CD8-positive, alpha-beta memory T cell (primary cell): ENCODE measurements at regions not wholly inside any gene's neighbourhood (a gene's known extent, or its start where the extent isn't known, plus 50 kb on each side); places are given as distances from the start of the nearest gene placed in this dataset.
"Not testable (repeated sequence)": the region's sequence is repeated elsewhere in the genome, so short reads cannot be mapped to it uniquely, and the experiment has no call there.

Source experiments
- CTCF ChIA-PET: fragments of 350-600 bp; sonication (Branson Sonifier 250); formaldehyde crosslinking; loops from one replicate; lab custom pipeline; 2021; ENCODE audit warnings: antibody characterized with exemption; lab: Charles Lee
- POLR2A ChIA-PET: fragments of 350-600 bp; sonication (Branson Sonifier 250); formaldehyde crosslinking; loops from one replicate; lab custom pipeline; 2021; ENCODE audit warnings: antibody characterized with exemption; lab: Charles Lee
- DNase-seq, 5 donors: peaks; one replicate each; pipeline versions ENCODE4 v3.0.0 to v3.0.0-alpha.2; 2020 to 2022; ENCODE audit warnings: mixed read lengths in 1 of 5
- H3K27ac ChIP-seq: one replicate; pipeline ENCODE4 v1.7.0; 2013; ENCODE audit warnings: low read depth, mild to moderate bottlenecking, low read length, moderate library complexity
- H3K27me3 ChIP-seq: 2 replicates; pipeline ENCODE4 v1.7.0; 2013; ENCODE audit warnings: low read length, mild to moderate bottlenecking; ENCODE audit not compliant: insufficient read depth, poor library complexity, severe bottlenecking
- H3K36me3 ChIP-seq: 2 replicates; pipeline ENCODE4 v1.7.0; 2013; ENCODE audit warnings: mild to moderate bottlenecking, low read length, moderate library complexity; ENCODE audit not compliant: insufficient read depth
- H3K4me1 ChIP-seq: 2 replicates; pipeline ENCODE4 v1.7.0; 2013; ENCODE audit warnings: mild to moderate bottlenecking, low read length, moderate library complexity; ENCODE audit not compliant: insufficient read depth
- H3K4me3 ChIP-seq: 2 replicates; pipeline ENCODE4 v1.7.0; 2013; ENCODE audit warnings: mild to moderate bottlenecking, low read length
- H3K9me3 ChIP-seq: 2 replicates; pipeline ENCODE4 v1.7.0; 2013; ENCODE audit warnings: mild to moderate bottlenecking, low read length
- H3K27ac Mint-ChIP-seq, 8 donors: one replicate each; pipeline ENCODE4 v1.8.0; 2020 to 2021; ENCODE audit warnings: mixed read lengths in 8 of 8, mild to moderate bottlenecking in 6 of 8, inconsistent platforms in 3 of 8, moderate library complexity in 3 of 8
- H3K27me3 Mint-ChIP-seq, 2 donors: one replicate each; pipeline ENCODE4 v1.8.0; 2020 to 2021; ENCODE audit warnings: mixed read lengths in 2 of 2, mild to moderate bottlenecking in 1 of 2, moderate library complexity in 1 of 2
- H3K36me3 Mint-ChIP-seq, 3 donors: one replicate each; pipeline ENCODE4 v1.8.0; 2020 to 2021; ENCODE audit warnings: mixed read lengths in 3 of 3, inconsistent platforms in 1 of 3, mild to moderate bottlenecking in 1 of 3
- H3K4me1 Mint-ChIP-seq, 3 donors: one replicate each; pipeline ENCODE4 v1.8.0; 2020 to 2021; ENCODE audit warnings: mixed read lengths in 3 of 3, inconsistent platforms in 1 of 3, mild to moderate bottlenecking in 1 of 3
- H3K4me3 Mint-ChIP-seq, 7 donors: one replicate each; pipeline ENCODE4 v1.8.0; 2020 to 2021; ENCODE audit warnings: mixed read lengths in 7 of 7, mild to moderate bottlenecking in 6 of 7, moderate library complexity in 4 of 7, inconsistent platforms in 2 of 7
- H3K9me3 Mint-ChIP-seq, 5 donors: one replicate each; pipeline ENCODE4 v1.8.0; 2020 to 2022; ENCODE audit warnings: mixed read lengths in 5 of 5, mild to moderate bottlenecking in 3 of 5, moderate library complexity in 2 of 5, inconsistent platforms in 1 of 5

GRCh38 chrX:73992019-73992418 lies 139.5 kb upstream of the XIST start:
- Histone ChIP-seq H3K9me3 (no peaks in the 10 kb centered on the region), H3K4me3 (no peak overlapping the region), H3K36me3 (peaks cover 12% of the 10 kb centered on the region), H3K27me3 (no peaks in the 10 kb centered on the region), H3K27ac (no peak overlapping the region), H3K4me1 (no peaks in the 10 kb centered on the region)
- H3K27me3 Mint-ChIP-seq, result no peaks in the 10 kb centered on the region
- POLR2A ChIA-PET, result no interaction called here
- peaks cover 0 to 2% (median 0%) of the 10 kb centered on the region in 5 donors for H3K9me3 Mint-ChIP-seq
- CTCF ChIA-PET, result no interaction called here
- DNase-seq, result no peak
- no peak overlapping the region for H3K4me3 Mint-ChIP-seq
- H3K27ac Mint-ChIP-seq, result no peak overlapping the region
- peaks cover 8 to 19% (median 11%) of the 10 kb centered on the region in 3 donors for H3K4me1 Mint-ChIP-seq
- H3K36me3 Mint-ChIP-seq, result peaks cover 14 to 23% (median 18%) of the 10 kb centered on the region in 3 donors

GRCh38 chrX:73987166-73987565 lies 134.7 kb upstream of the XIST start:
- DNase-seq, result no peak

DNA sequence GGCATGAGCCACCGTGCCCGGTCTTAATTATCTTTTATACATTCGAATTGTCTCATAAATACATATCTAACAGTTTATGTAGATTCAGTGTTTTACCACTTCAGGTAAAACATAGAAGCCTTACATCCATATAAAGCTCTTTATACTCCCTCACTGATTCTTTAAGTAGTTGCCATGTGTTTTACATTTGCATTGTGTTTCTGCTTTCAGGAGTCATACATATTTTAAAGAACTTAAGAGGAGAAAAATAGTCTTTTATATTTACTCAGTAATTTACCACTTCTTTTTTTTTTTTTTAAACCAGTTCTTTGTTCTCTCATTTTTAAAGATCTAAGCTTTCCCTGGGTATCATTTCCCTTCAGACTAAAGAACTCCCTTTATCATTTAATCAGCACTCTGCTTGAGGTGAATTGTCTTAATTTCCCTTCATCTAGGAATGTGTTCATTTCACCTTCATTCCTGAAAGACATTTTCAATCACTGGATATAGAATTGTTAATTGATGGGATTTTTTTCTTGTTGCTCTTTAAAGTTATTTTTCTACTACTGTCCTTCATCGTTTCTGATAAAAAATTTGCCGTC lies 127.1 kb upstream of the XIST start:
- H3K9me3 Mint-ChIP-seq, result no peaks in the 10 kb centered on the region
- peaks cover 54 to 74% (median 61%) of the 10 kb centered on the region in 3 donors for H3K4me1 Mint-ChIP-seq
- no peaks in the 10 kb centered on the region for H3K9me3 ChIP-seq
- no peaks in the 10 kb centered on the region for H3K36me3 ChIP-seq
- ChIA-PET POLR2A (no interaction called here), CTCF (no interaction called here)
- DNase-seq, result peak in 1 of 5 donors; percentile 12
- peaks cover 19% of the 10 kb centered on the region for H3K4me1 ChIP-seq
- H3K4me3 ChIP-seq, result no peak overlapping the region
- peak overlapping the region in 6 of 8 donors; percentile 2 to 76 (median 12) for H3K27ac Mint-ChIP-seq
- peak overlapping the region in 1 of 7 donors; percentile 2 for H3K4me3 Mint-ChIP-seq
- no peaks in the 10 kb centered on the region for H3K27me3 ChIP-seq
- no peaks in the 10 kb centered on the region for H3K27me3 Mint-ChIP-seq
- H3K36me3 Mint-ChIP-seq, result peaks cover 3 to 5% (median 5%) of the 10 kb centered on the region in 3 donors
- no peak overlapping the region for H3K27ac ChIP-seq

More at GRCh38 chrX:73987166-73987565, 134.7 kb upstream of the XIST start:
- no peaks in the 10 kb centered on the region for H3K36me3 ChIP-seq
- POLR2A ChIA-PET, result no interaction called here
- CTCF ChIA-PET, result no interaction called here
- no peak overlapping the region for H3K4me3 ChIP-seq
- Mint-ChIP-seq H3K9me3 (no peaks in the 10 kb centered on the region), H3K27ac (peak overlapping the region in 2 of 8 donors; percentile 19 to 38), H3K27me3 (no peaks in the 10 kb centered on the region), H3K36me3 (peaks cover 11 to 13% (median 12%) of the 10 kb centered on the region in 3 donors), H3K4me1 (peaks cover 12 to 28% (median 16%) of the 10 kb centered on the region in 3 donors), H3K4me3 (no peak overlapping the region)
- H3K27ac ChIP-seq, result no peak overlapping the region
- H3K4me1 ChIP-seq, result no peaks in the 10 kb centered on the region
- H3K9me3 ChIP-seq, result no peaks in the 10 kb centered on the region
- H3K27me3 ChIP-seq, result no peaks in the 10 kb centered on the region

DNA sequence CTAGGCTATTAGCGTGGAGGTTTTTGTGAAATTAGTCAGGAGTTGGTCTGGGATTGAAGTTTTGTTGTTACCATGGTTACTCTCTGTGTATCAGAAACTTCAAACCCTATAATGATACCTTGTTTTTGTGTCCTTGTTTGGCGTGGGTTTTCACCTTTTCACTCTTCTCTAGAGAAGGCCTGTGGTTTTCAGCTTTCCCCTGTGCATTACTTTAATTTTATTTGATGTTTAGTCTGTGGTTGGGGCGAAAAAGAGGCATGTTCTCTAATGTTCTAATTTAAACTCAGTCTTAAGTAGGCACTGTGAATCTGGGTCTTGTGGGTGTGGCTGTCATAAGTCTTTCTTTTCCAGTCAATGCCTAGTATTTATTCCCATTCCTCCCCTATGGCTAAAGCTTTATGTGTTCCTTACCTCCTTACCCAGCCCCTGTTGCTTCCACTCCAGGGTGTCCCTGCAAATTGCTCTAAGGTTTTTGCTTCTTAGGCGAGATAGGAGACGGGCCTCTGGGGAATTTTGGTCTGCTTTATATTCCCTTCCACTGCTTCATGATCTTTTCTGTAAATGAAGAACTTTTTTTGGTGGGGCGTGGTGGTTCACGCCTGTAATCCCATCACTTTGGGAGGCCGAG lies 125.1 kb upstream of the XIST start:
- Mint-ChIP-seq H3K9me3 (no peaks in the 10 kb centered on the region), H3K27ac (peak overlapping the region; percentile 15 to 98 (median 90)), H3K4me3 (peak overlapping the region; percentile 42 to 73 (median 68)), H3K27me3 (no peaks in the 10 kb centered on the region), H3K4me1 (peaks cover 71 to 87% (median 72%) of the 10 kb centered on the region in 3 donors), H3K36me3 (peaks cover 0 to 5% (median 4%) of the 10 kb centered on the region in 3 donors)
- H3K9me3 ChIP-seq, result no peaks in the 10 kb centered on the region
- ChIA-PET CTCF (interaction anchor here (1.6 kb wide), 1 partner anchor 38 kb away, joined by 4 read pairs; no protein-coding TSS in a partner anchor), POLR2A (no interaction called here)
- H3K36me3 ChIP-seq, result no peaks in the 10 kb centered on the region
- DNase-seq, result peak in 3 of 5 donors; percentile 45 to 77 (median 72)
- H3K27me3 ChIP-seq, result no peaks in the 10 kb centered on the region
- H3K4me3 ChIP-seq, result no peak overlapping the region
- H3K4me1 ChIP-seq, result peaks cover 19% of the 10 kb centered on the region
- H3K27ac ChIP-seq, result peak overlapping the region; percentile 33

DNA sequence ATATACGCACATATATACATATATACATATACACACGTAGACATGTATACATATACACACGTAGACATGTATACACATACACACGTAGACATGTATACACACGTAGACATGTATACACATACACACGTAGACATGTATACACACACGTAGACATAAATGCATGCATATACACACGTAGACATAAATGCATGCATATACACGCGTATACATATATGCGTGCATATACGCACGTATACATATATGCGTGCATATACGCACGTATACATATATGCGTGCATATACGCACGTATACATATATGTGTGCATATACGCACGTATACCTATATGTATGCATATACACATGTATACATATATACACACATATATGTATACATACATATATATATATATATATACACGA lies 114.9 kb upstream of the XIST start:
- H3K9me3 Mint-ChIP-seq, H3K27me3 ChIP-seq, H3K36me3 ChIP-seq, CTCF ChIA-PET, H3K27ac ChIP-seq, H3K9me3 ChIP-seq, POLR2A ChIA-PET, H3K4me1 ChIP-seq, H3K27me3 Mint-ChIP-seq, DNase-seq, H3K4me3 ChIP-seq, H3K4me3 Mint-ChIP-seq: not testable (repeated sequence)
- Mint-ChIP-seq H3K4me1 (peaks cover 36 to 52% (median 43%) of the 10 kb centered on the region in 3 donors), H3K36me3 (peaks cover 5 to 40% (median 11%) of the 10 kb centered on the region in 3 donors), H3K27ac (peak overlapping the region in 2 of 8 donors; percentile 40 to 52)

- no peaks in the 10 kb centered on the region for H3K27me3 ChIP-seq
- peaks cover 43 to 61% (median 49%) of the 10 kb centered on the region in 3 donors for H3K4me1 Mint-ChIP-seq
- no peaks in the 10 kb centered on the region for H3K9me3 ChIP-seq
- ChIA-PET POLR2A (no interaction called here), CTCF (no interaction called here)
- H3K36me3 ChIP-seq, result no peaks in the 10 kb centered on the region
- no peaks in the 10 kb centered on the region for H3K4me1 ChIP-seq
- H3K27ac Mint-ChIP-seq, result peak overlapping the region in 6 of 8 donors; percentile 40 to 87 (median 58)
- no peak overlapping the region for H3K27ac ChIP-seq
- H3K4me3 ChIP-seq, result no peak overlapping the region
- DNase-seq, result no peak
- no peaks in the 10 kb centered on the region for H3K27me3 Mint-ChIP-seq
- H3K4me3 Mint-ChIP-seq, result peak overlapping the region in 1 of 7 donors; percentile 30
- no peaks in the 10 kb centered on the region for H3K9me3 Mint-ChIP-seq
- peaks cover 5 to 36% (median 6%) of the 10 kb centered on the region in 3 donors for H3K36me3 Mint-ChIP-seq
These were observed 113.3 kb upstream of the XIST start for GRCh38 chrX:73965833-73966232.

DNA sequence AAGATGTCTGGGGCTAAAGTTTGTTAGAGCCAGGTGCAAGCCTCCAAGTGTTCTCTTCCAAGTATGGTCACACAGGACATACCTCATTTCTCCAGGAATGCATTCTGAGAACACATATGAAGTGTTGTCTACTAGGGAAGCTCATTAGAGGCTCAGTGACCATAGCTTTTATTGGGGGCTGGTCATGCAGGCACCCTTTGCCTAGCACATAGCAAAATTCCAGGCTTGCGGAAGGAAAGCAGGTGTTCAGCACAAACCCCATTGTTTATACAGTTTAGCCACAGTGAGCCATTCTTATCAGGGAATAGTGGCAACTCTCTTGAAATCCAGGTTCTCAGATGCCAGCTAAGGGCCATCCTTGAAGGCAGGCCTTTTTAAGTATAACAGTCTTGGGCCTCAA lies 112.1 kb upstream of the XIST start:
- Mint-ChIP-seq H3K36me3 (peaks cover 3 to 32% (median 5%) of the 10 kb centered on the region in 3 donors), H3K9me3 (no peaks in the 10 kb centered on the region)
- no peak overlapping the region for H3K27ac ChIP-seq

DNA sequence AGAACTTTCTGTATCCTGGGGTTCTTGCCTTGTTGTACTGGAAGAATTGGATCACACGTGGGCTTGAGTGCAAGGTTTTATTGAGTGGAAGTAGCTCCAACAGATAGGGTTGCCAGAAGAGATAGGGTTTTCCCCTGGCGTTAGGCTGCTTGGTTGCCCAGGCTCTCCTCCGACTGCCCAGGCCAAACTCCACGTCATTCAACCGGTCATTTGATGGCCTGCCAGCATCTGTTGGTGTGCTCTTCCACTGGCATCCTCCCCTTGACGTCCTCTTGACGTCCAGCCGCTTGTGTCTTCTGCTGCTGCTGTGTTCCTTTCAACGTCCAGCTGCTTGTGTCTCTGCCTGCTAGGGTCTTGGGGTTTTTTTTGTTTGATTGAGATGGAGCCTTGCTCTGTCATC lies 111.2 kb upstream of the XIST start:
- Mint-ChIP-seq H3K27me3 (no peaks in the 10 kb centered on the region), H3K4me1 (peaks cover 59 to 72% (median 68%) of the 10 kb centered on the region in 3 donors), H3K4me3 (no peak overlapping the region), H3K27ac (peak overlapping the region in 5 of 8 donors; percentile 32 to 82 (median 42)), H3K36me3 (peaks cover 0 to 30% (median 1%) of the 10 kb centered on the region in 3 donors), H3K9me3 (no peaks in the 10 kb centered on the region)
- no peak for DNase-seq
- Histone ChIP-seq H3K4me1 (no peaks in the 10 kb centered on the region), H3K36me3 (no peaks in the 10 kb centered on the region), H3K4me3 (no peak overlapping the region), H3K27ac (no peak overlapping the region), H3K9me3 (no peaks in the 10 kb centered on the region), H3K27me3 (no peaks in the 10 kb centered on the region)
- ChIA-PET POLR2A (no interaction called here), CTCF (no interaction called here)

More for the DNA sequence above, 112.1 kb upstream of the XIST start:
- Histone ChIP-seq H3K36me3 (no peaks in the 10 kb centered on the region), H3K4me1 (no peaks in the 10 kb centered on the region), H3K27me3 (no peaks in the 10 kb centered on the region), H3K9me3 (no peaks in the 10 kb centered on the region), H3K4me3 (no peak overlapping the region)
- no peak for DNase-seq
- no peaks in the 10 kb centered on the region for H3K27me3 Mint-ChIP-seq
- ChIA-PET POLR2A (no interaction called here), CTCF (no interaction called here)
- peak overlapping the region in 5 of 8 donors; percentile 19 to 57 (median 43) for H3K27ac Mint-ChIP-seq
- H3K4me3 Mint-ChIP-seq, result no peak overlapping the region
- peaks cover 52 to 68% (median 60%) of the 10 kb centered on the region in 3 donors for H3K4me1 Mint-ChIP-seq
